CD4-positive, alpha-beta T cell treated with Interleukin-2 at 100 ng/mL for 4 hours (primary cell): ENCODE measurements at regions not wholly inside any gene's neighbourhood (a gene's known extent, or its start where the extent isn't known, plus 50 kb on each side); places are given as distances from the start of the nearest gene placed in this dataset.

Source experiments
- DNase-seq: peaks from one replicate; pipeline ENCODE4 v3.0.0-alpha.2; 2020; ENCODE audit warnings: low spot score

GRCh38 chr2:205937211-205937610 lies 148.8 kb downstream of the INO80D start:
- DNase-seq: no peak

- DNase-seq: no peak
Observed at GRCh38 chr2:205936446-205936845, 149.5 kb downstream of the INO80D start.

GRCh38 chr2:205934443-205934842 lies 151.5 kb downstream of the INO80D start:
- no peak for DNase-seq

GRCh38 chr2:205932861-205933260 lies 153.1 kb downstream of the INO80D start:
- no peak for DNase-seq

- no peak for DNase-seq
Observed at GRCh38 chr2:205931388-205931787, 154.6 kb downstream of the INO80D start.

- DNase-seq: no peak
Observed at GRCh38 chr2:205930209-205930608, 155.8 kb downstream of the INO80D start.

- DNase-seq: no peak
Observed at GRCh38 chr2:205929246-205929942, 156.6 kb downstream of the INO80D start.

GRCh38 chr2:205925373-205926337 lies 160.3 kb downstream of the INO80D start:
- DNase-seq: peak; percentile 51

- DNase-seq: no peak
Observed at GRCh38 chr2:205924676-205925075, 161.3 kb downstream of the INO80D start.

- DNase-seq: no peak
Observed at GRCh38 chr2:205915130-205915524, 170.8 kb downstream of the INO80D start.

GRCh38 chr2:205914213-205915129 lies 171.5 kb downstream of the INO80D start:
- no peak for DNase-seq

- no peak for DNase-seq
Observed at GRCh38 chr2:205913668-205914067, 172.3 kb downstream of the INO80D start.

GRCh38 chr2:205911306-205911705 lies 174.7 kb downstream of the INO80D start:
- no peak for DNase-seq

- no peak for DNase-seq
Observed at GRCh38 chr2:205909184-205909572, 176.8 kb downstream of the INO80D start.

GRCh38 chr2:205908212-205909183 lies 177.5 kb downstream of the INO80D start:
- no peak for DNase-seq

- DNase-seq: no peak
Observed at GRCh38 chr2:205906419-205906818, 179.6 kb downstream of the INO80D start.

GRCh38 chr2:205905576-205905975 lies 180.4 kb downstream of the INO80D start:
- DNase-seq: no peak

- no peak for DNase-seq
Observed at GRCh38 chr2:205904873-205905272, 181.1 kb downstream of the INO80D start.

- DNase-seq: no peak
Observed at GRCh38 chr2:205903549-205904129, 182.3 kb downstream of the INO80D start.

- no peak for DNase-seq
Observed at GRCh38 chr2:205902900-205903237, 183.1 kb downstream of the INO80D start.
